ENCODE measurements at regions not wholly inside any gene's neighbourhood (a gene's known extent, or its start where the extent isn't known, plus 50 kb on each side); places are given as distances from the start of the nearest gene placed in this dataset.

- no peak for DNase-seq (ENCODE audit: low read depth)
- no peak overlapping the region for H3K4me3 ChIP-seq (replicated peaks; ENCODE audit: low read depth, low read length)
- no peak for TF ChIP-seq CTCF (IDR thresholded peaks at IDR 0.05; ENCODE audit: low read length, missing control alignments)
Measured at GRCh38 chr10:10338339-10338738, 679.3 kb upstream of the CELF2 start.

- H3K4me3 ChIP-seq (replicated peaks; ENCODE audit: low read depth, low read length): no peak overlapping the region
- no peak for TF ChIP-seq CTCF (IDR thresholded peaks at IDR 0.05; ENCODE audit: low read length, missing control alignments)
- no peak for DNase-seq (ENCODE audit: low read depth)
Measured at GRCh38 chr10:10346390-10347150, 671.1 kb upstream of the CELF2 start.

GRCh38 chr10:10350050-10350449, 667.6 kb upstream of the CELF2 start:
- no peak for DNase-seq (ENCODE audit: low read depth)
- TF ChIP-seq CTCF (IDR thresholded peaks at IDR 0.05; ENCODE audit: low read length, missing control alignments): no peak
- no peak overlapping the region for H3K4me3 ChIP-seq (replicated peaks; ENCODE audit: low read depth, low read length)

- no peak for TF ChIP-seq CTCF (IDR thresholded peaks at IDR 0.05; ENCODE audit: low read length, missing control alignments)
- H3K4me3 ChIP-seq (replicated peaks; ENCODE audit: low read depth, low read length): no peak overlapping the region
- no peak for DNase-seq (ENCODE audit: low read depth)
Measured at GRCh38 chr10:10351451-10351850, 666.2 kb upstream of the CELF2 start.

GRCh38 chr10:10353326-10353868, 664.3 kb upstream of the CELF2 start:
- no peak for DNase-seq (ENCODE audit: low read depth)
- no peak overlapping the region for H3K4me3 ChIP-seq (replicated peaks; ENCODE audit: low read depth, low read length)
- TF ChIP-seq CTCF (IDR thresholded peaks at IDR 0.05; ENCODE audit: low read length, missing control alignments): no peak

- DNase-seq (ENCODE audit: low read depth): no peak
- no peak overlapping the region for H3K4me3 ChIP-seq (replicated peaks; ENCODE audit: low read depth, low read length)
- no peak for TF ChIP-seq CTCF (IDR thresholded peaks at IDR 0.05; ENCODE audit: low read length, missing control alignments)
Measured at GRCh38 chr10:10359263-10359662, 658.4 kb upstream of the CELF2 start.
